ENCODE measurements at regions not wholly inside any gene's neighbourhood (a gene's known extent, or its start where the extent isn't known, plus 50 kb on each side); places are given as distances from the start of the nearest gene placed in this dataset.
"Not testable (repeated sequence)": the region's sequence is repeated elsewhere in the genome, so short reads cannot be mapped to it uniquely, and the experiment has no call there.

DNA sequence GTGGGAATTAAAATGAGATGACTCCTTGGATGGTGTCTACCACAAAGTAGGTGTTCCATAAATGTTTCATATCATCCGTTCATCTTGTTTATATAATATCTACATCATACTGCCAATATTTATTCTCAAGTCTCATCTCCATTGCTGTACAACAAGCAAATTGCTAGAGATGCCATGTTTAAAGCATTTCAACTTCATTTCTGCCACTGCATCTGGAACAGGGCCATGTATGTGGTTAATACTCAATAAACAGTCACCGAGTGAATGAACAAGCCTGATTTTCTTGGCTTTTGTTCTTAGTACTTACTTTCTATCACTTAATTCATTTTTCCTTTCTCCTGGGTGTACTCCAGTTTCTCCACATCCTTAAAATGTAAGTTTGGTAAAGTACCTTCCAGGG lies 107.6 kb downstream of the KCNJ2 start:
- intact Hi-C loops (cut with DNase I) = no loop called here
- no peak for DNase-seq (ENCODE audit: low spot score)

- intact Hi-C loops (cut with DNase I) = no loop called here
- DNase-seq (ENCODE audit: low spot score) = no peak
Measured at GRCh38 chr17:70278844-70279462, 109.6 kb downstream of the KCNJ2 start.

DNA sequence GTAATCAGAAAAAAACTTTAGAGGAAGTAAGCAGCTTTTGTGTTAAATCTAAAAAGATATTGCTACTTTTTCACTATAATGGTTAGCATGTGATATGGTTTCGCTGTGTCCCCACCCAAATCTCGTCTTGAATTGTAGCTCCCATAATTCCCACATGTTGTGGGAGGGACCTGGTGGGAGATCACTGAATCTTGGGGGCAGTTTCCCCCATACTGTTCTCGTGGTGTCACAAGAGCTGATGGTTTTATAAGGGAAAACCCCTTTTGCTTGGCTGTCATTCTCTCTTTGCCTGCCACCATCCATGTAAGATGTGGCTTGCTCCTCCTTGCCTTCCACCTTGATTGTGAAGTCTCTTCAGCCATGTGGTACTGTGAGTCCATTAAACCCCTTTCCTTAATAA lies 117.1 kb downstream of the KCNJ2 start:
- intact Hi-C loops (cut with DNase I) = no loop called here

GRCh38 chr17:70288540-70289290 lies 119.4 kb downstream of the KCNJ2 start:
- intact Hi-C loops (cut with DNase I) = no loop called here

More for the DNA sequence above, 117.1 kb downstream of the KCNJ2 start:
- no peak for DNase-seq (ENCODE audit: low spot score)

DNA sequence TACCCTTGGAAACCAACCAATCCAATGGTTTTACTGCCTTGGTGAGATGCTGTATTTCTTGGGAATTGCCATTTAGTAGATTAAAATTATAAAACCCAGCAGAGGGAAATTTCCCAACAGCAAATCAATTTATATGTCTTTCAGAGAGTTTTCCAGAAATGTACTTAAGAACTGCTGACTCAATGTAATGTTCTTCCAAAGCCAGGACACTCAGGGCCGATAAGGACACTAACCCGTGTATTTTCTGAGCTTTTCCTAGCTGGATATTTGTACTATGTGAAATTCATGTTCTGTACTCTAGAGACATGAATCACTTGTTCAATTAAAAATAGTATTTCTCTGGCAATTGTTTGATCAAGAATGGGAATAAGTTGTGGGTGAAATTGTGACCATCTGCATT lies 121.4 kb downstream of the KCNJ2 start:
- intact Hi-C loops (cut with DNase I) = no loop called here

More at GRCh38 chr17:70288540-70289290, 119.4 kb downstream of the KCNJ2 start:
- DNase-seq (ENCODE audit: low spot score) = no peak

GRCh38 chr17:70292366-70292765 lies 123.0 kb downstream of the KCNJ2 start:
- DNase-seq (ENCODE audit: low spot score) = no peak
- intact Hi-C loops (cut with DNase I) = no loop called here

More for the DNA sequence above, 121.4 kb downstream of the KCNJ2 start:
- DNase-seq (ENCODE audit: low spot score) = no peak

DNA sequence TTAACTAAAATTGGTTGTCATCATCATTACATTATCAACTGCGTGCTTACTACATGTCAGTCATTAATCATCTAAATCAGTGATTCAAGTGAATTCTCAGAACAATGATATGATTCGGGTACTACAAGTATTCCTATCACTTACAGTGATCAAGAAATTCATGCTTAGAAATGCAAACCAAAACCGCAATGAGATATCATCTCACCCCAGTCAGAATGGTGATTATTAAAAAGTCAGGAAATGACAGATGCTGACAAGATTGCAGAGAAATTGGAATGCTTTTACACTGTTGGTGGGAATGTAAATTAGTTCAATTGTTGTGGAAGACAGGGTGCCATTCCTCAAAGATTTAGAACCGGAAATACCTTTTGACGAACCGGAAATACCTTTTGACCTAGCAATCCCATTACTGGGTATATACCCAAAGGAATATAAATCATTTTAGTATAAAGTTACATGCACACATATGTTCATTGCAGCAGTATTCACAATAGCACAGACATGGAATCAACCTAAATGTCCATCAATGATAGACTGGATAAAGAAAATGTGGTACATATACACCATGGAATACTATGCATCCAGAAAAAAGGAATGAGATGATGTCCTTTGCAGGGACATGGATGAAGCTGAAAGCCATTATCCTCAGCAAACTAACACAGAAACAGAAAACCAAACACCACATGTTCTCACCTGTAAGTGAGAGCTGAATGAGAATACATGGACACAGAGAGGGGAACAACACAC lies 124.4 kb downstream of the KCNJ2 start:
- DNase-seq (ENCODE audit: low spot score); intact Hi-C loops (cut with DNase I): not testable (repeated sequence)

DNA sequence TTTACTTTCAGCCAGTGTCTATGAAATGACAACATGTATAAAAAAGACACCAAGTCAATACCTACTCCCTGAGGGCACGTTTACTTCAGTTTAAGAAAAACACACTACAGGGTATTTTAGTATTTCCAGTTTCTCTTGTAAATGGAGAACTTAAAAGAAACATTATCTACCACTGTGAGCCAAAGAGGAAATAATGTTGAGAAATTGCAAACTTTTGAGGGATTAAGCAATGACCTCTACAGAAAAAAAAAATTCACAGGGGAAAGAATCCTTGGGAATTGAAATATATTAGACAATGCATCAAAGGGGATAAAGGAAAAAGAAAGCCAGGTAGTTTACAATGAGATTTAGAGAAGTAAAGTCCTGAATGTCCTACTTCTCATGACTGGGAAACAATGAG lies 126.0 kb downstream of the KCNJ2 start:
- intact Hi-C loops (cut with DNase I) = no loop called here
- DNase-seq (ENCODE audit: low spot score) = no peak

GRCh38 chr17:70295731-70296130 lies 126.4 kb downstream of the KCNJ2 start:
- DNase-seq (ENCODE audit: low spot score) = no peak
- intact Hi-C loops (cut with DNase I) = no loop called here

- no peak for DNase-seq (ENCODE audit: low spot score)
Measured at GRCh38 chr17:70296456-70296855, 127.1 kb downstream of the KCNJ2 start.

GRCh38 chr17:70297397-70297796 lies 128.1 kb downstream of the KCNJ2 start:
- intact Hi-C loops (cut with DNase I) = no loop called here
- DNase-seq (ENCODE audit: low spot score) = no peak

More at GRCh38 chr17:70296456-70296855, 127.1 kb downstream of the KCNJ2 start:
- intact Hi-C loops (cut with DNase I) = no loop called here

GRCh38 chr17:70298929-70299531 lies 129.7 kb downstream of the KCNJ2 start:
- intact Hi-C loops (cut with DNase I) = no loop called here

DNA sequence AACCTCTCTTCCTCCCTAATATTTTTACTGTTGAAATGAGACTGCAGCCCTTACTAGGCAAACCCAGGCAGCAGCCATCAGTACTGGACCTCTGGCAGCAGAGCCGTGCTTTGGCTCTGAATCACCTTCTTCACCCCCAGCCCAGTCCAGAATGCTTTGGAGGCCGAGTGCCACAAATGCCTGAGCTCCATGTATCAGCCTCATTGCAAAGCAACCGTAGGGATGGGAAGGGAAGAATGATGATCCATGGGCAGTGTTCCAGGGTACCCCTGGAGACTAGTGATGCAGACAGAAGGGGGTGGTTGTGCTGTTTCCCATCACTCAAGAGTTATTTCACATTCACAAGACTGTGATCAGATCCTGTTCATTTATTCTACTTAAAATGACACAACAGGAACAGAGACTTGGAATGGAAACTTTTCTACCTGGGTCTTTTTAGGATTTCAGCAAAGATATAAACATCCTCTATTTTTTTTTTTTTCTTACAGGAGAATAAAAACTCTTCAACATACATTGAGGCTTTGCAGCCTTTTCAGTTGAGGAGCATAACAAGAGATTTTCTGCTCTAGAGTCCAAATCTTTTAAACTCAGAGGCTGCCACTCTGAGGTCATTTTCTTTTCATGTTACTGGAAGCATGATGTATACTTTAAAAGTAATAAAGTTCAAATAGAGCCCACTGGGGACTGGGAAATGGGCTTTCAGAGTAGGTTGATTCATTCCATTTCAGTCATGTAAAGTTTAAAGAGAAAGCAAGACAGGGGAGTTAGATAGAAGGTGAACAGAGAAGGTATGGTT lies 138.3 kb downstream of the KCNJ2 start:
- DNase-seq (ENCODE audit: low spot score) = no peak
- intact Hi-C loops (cut with DNase I) = no loop called here

More at GRCh38 chr17:70298929-70299531, 129.7 kb downstream of the KCNJ2 start:
- DNase-seq (ENCODE audit: low spot score) = no peak

DNA sequence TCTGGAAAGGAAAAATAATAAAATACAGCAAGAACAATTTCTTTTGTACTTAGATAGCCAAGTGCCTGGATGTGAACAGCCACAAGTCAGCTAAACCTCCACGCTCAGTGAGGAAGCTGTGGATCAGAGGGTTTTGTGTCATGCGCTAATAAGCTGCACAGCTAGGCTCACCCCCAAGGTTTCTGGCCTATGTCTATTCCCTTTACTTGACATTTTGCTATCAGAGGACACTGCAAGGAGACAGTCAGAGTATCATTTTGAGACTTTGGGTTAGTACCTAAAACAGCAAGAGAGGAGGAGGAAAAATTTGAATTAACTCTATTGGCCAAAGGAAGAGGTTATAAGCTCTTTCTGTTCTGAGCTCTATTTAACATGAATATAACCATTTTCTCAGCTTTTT lies 139.3 kb downstream of the KCNJ2 start:
- no peak for DNase-seq (ENCODE audit: low spot score)
- intact Hi-C loops (cut with DNase I) = no loop called here

DNA sequence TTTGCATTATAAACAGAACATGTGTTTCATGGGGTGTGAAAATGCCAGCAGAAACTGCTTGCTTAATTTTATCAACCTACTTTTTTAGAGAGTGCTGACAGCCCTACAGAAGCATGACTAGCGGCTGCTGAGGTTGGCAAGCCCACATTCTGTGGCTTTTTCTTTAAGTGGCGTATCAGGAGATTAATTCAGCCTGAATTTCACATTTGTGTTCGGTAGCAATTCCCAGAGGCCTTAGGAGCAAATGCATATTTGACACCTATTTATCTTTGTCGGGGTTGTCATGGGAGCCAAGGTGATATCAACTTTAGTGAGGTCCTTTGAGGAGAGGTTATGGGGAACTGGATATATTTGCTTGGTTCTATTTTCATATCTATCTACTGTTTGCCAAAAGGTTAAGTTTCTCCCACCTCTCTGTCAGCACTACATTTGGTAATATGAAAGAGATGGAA lies 140.9 kb downstream of the KCNJ2 start:
- no peak for DNase-seq (ENCODE audit: low spot score)
- intact Hi-C loops (cut with DNase I) = loop anchor here in 1 of 2 donors (1.0 kb wide), 1 partner anchor 23 kb away; no protein-coding TSS in a partner anchor

DNA sequence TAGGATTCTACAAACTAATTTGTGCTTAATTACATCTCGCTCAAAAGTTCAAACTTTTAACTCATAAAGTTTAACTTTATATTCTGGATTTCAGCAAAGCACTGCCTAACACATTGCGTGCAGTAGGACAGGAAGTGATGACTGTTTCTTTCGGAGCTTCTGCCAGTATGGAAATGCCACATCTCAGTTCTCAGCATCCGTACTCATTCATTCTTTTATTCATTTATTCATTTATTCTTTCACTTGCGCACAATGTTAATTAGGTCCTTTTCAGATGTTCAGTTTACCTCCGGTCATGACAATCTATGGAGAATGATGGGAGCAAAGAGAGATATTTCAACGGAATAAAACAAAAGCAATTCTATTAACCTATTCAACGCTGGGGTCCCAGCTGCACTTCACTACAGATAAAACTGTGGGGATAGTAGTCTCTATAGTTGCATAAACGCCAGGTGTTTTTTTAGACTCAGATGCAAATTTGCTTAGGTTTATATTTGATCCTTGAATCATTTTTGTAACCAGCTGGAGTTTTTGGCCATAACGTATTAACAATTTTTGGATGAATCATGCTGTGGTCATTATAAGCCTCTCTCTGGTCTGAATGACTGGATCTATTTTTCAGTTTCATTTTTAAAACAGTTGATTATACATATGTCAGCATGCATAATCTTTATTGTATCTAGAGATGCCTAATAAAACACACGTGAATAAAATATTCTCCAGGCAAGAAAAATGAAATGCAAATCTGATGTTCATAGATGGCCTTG lies 143.9 kb downstream of the KCNJ2 start:
- no peak for DNase-seq (ENCODE audit: low spot score)
- intact Hi-C loops (cut with DNase I) = no loop called here

- intact Hi-C loops (cut with DNase I) = no loop called here
- no peak for DNase-seq (ENCODE audit: low spot score)
Measured at GRCh38 chr17:70314096-70314495, 144.8 kb downstream of the KCNJ2 start.

GRCh38 chr17:70314506-70314905 lies 145.2 kb downstream of the KCNJ2 start:
- intact Hi-C loops (cut with DNase I) = no loop called here
- DNase-seq (ENCODE audit: low spot score) = no peak

All from posterior vena cava (tissue), 2 donors.